K562 (cell line): ENCODE measurements at regions not wholly inside any gene's neighbourhood (a gene's known extent, or its start where the extent isn't known, plus 50 kb on each side); places are given as distances from the start of the nearest gene placed in this dataset.

Source experiments
- ATAC-seq: fragments of 200-7000 bp; cut with Tn5 transposase; 3 replicates; pipeline ENCODE4 v1.9.1; 2020; ENCODE audit warnings: moderate library complexity
- BruUV-seq: library from RNA; stranded (reverse); fragments of 400-500 nt; replicated peaks from 2 replicates; lab custom pipeline; 2021; lab: Mats Ljungman, UMichigan
- CTCF ChIA-PET: fragments of 300-600 bp; formaldehyde crosslinking; extraction: SDS; loops from one replicate; lab custom pipeline; 2021; ENCODE audit warnings: low intra/inter-chr PET ratio; lab: Yijun Ruan, JAX
- POLR2A ChIA-PET: fragments of 300-600, 350-650 bp; sonication (Branson Sonifier 250); formaldehyde crosslinking; extraction: SDS; loops from one replicate; lab custom pipeline; 2021; ENCODE audit warnings: antibody characterized with exemption, inconsistent platforms; lab: Yijun Ruan, JAX
- DNase-seq, 4 experiments: peaks; one replicate each; pipeline versions ENCODE4 v3.0.0 to v3.0.0-alpha.2; 2011 to 2018; ENCODE audit warnings: low spot score in 3 of 4, mixed read lengths in 3 of 4; ENCODE audit errors: extremely low read depth in 1 of 4
- FAIRE-seq: peaks from 2 replicates; lab custom pipeline; 2011; peaks lifted over from hg19 to GRCh38; lab: Jason Lieb, UNC
- H2AFZ ChIP-seq: 2 replicates; pipeline ENCODE4 v1.6.0; 2011; ENCODE audit warnings: low read depth, low read length, control low read depth, inconsistent platforms
- H3K27ac ChIP-seq: fragments of 200-600 bp; 3 replicates; pipeline ENCODE4 v1.8.0; 2011; ENCODE audit warnings: low read depth, mild to moderate bottlenecking, control low read depth, inconsistent platforms, low read length, moderate library complexity, mixed read lengths; ENCODE audit errors: extremely low read depth
- H3K27me3 ChIP-seq, 2 experiments: fragments of 300-600 bp in 1 of 2; 2 replicates in 1 of 2; 3 replicates in 1 of 2; pipeline versions ENCODE4 v1.6.0 to v1.8.0; 2011; ENCODE audit warnings: inconsistent platforms in 2 of 2, low read length in 2 of 2, mild to moderate bottlenecking in 1 of 2, mixed read lengths in 1 of 2, moderate library complexity in 1 of 2; ENCODE audit not compliant: control insufficient read depth in 2 of 2, insufficient read depth in 2 of 2
- H3K36me3 ChIP-seq: fragments of 300-600 bp; 3 replicates; pipeline ENCODE4 v1.8.0; 2011; ENCODE audit warnings: mild to moderate bottlenecking, low read length, inconsistent platforms; ENCODE audit not compliant: control insufficient read depth, insufficient read depth
- H3K4me1 ChIP-seq, 2 experiments: fragments of 200-600 bp in 1 of 2; replicated peaks in 1 of 2; 2 replicates in 1 of 2; 3 replicates in 1 of 2; pipeline versions ENCODE4 v1.5.1 to v1.8.0; 2011; ENCODE audit warnings: inconsistent platforms in 2 of 2, low read length in 2 of 2, mild to moderate bottlenecking in 1 of 2, mixed read lengths in 1 of 2, moderate library complexity in 1 of 2; ENCODE audit not compliant: control insufficient read depth in 2 of 2, insufficient read depth in 2 of 2
- H3K4me2 ChIP-seq: 2 replicates; pipeline ENCODE4 v1.6.1; 2011; ENCODE audit warnings: low read length, control low read depth, inconsistent platforms, mixed read lengths; ENCODE audit not compliant: insufficient read depth
- H3K4me3 ChIP-seq: fragments of 200-600 bp; sonication (generic), shearing (Covaris generic); 2 replicates; pipeline ENCODE4 v1.5.1; 2016; ENCODE audit warnings: control low read depth, inconsistent platforms
- H3K79me2 ChIP-seq: fragments of 200-600 bp; 3 replicates; pipeline ENCODE4 v1.8.0; 2011; ENCODE audit warnings: low read length, inconsistent platforms; ENCODE audit not compliant: control insufficient read depth, insufficient read depth
- H3K9ac ChIP-seq, 2 experiments: 2 replicates each; pipeline versions ENCODE4 v1.6.0 to v1.6.1; 2011; ENCODE audit warnings: low read depth in 2 of 2, low read length in 2 of 2, control low read depth in 1 of 2, inconsistent platforms in 1 of 2, mild to moderate bottlenecking in 1 of 2, mixed read lengths in 1 of 2; ENCODE audit not compliant: insufficient read depth in 1 of 2
- H3K9me1 ChIP-seq: one replicate; pipeline ENCODE4 v1.6.0; 2011; ENCODE audit warnings: inconsistent platforms, mild to moderate bottlenecking, low read length, moderate library complexity; ENCODE audit not compliant: control insufficient read depth, insufficient read depth
- H3K9me3 ChIP-seq: replicated peaks from 2 replicates; pipeline ENCODE4 v1.5.1; 2011; ENCODE audit warnings: low read depth, low read length, inconsistent platforms; ENCODE audit not compliant: control insufficient read depth, insufficient read depth
- H4K20me1 ChIP-seq: replicated peaks from 2 replicates; pipeline ENCODE4 v1.6.1; 2011; ENCODE audit warnings: low read length, inconsistent platforms, mixed read lengths; ENCODE audit not compliant: control insufficient read depth, insufficient read depth
- ARID4B ChIP-seq: sonication (generic); formaldehyde crosslinking; IDR thresholded peaks from 2 replicates; pipeline ENCODE4 v1.8.0; 2022; ENCODE audit warnings: mild to moderate bottlenecking, missing genetic modification reagents
- DLX4 ChIP-seq: fragments of 250-450 bp; sonication (Bioruptor Pico); IDR thresholded peaks from 2 replicates; pipeline ENCODE4 v1.6.1; 2021; ENCODE audit warnings: mild to moderate bottlenecking
- ELK1 ChIP-seq: sonication (generic); formaldehyde crosslinking; IDR thresholded peaks from 2 replicates; pipeline ENCODE4 v1.8.1; 2022; ENCODE audit warnings: missing genetic modification reagents
- KAT2B ChIP-seq: IDR thresholded peaks from one replicate; pipeline ENCODE4 v1.6.1; 2012; ENCODE audit warnings: low read depth, mild to moderate bottlenecking, control low read depth, inconsistent platforms, low read length, moderate library complexity
- NFIX ChIP-seq: fragments of 250-450 bp; sonication (Bioruptor Pico); IDR thresholded peaks from 2 replicates; pipeline ENCODE4 v1.4.0; 2020; ENCODE audit warnings: low read depth, mild to moderate bottlenecking, moderate library complexity
- PHF8 ChIP-seq: fragments of 200-600 bp; sonication (generic); IDR thresholded peaks from 2 replicates; pipeline ENCODE4 v1.6.1; 2012; ENCODE audit warnings: mixed run types, mild to moderate bottlenecking, inconsistent platforms, low read length, moderate library complexity, borderline replicate concordance
- ZFP91 ChIP-seq: sonication (generic); formaldehyde crosslinking; IDR thresholded peaks from 2 replicates; pipeline ENCODE4 v1.8.0; 2022; ENCODE audit warnings: mild to moderate bottlenecking, missing genetic modification reagents
- ZNF445 ChIP-seq: fragments of 250-450 bp; sonication (Bioruptor Pico); IDR thresholded peaks from 2 replicates; pipeline ENCODE4 v1.4.0; 2020; ENCODE audit warnings: low read depth, mild to moderate bottlenecking, moderate library complexity
- ZNF57 ChIP-seq: fragments of 450-650 bp; formaldehyde crosslinking; IDR thresholded peaks from 2 replicates; pipeline ENCODE4 v1.4.0; 2020; ENCODE audit warnings: mild to moderate bottlenecking, moderate library complexity
- ZNF609 ChIP-seq: sonication (generic); formaldehyde crosslinking; IDR thresholded peaks from 2 replicates; pipeline ENCODE4 v1.8.1; 2023; ENCODE audit warnings: missing genetic modification reagents, mild to moderate bottlenecking, borderline replicate concordance
- WGBS: fragments of 100-300 bp; shearing (Covaris generic); methylation state at CpG from one replicate; pipeline ENCODE4 v1.1.6; 2016; ENCODE audit warnings: low coverage, mixed read lengths; ENCODE audit not compliant: insufficient coverage; ENCODE audit errors: missing lambda C conversion rate; 5-methylcytosine and 5-hydroxymethylcytosine counted together
- in situ Hi-C: fragments of 300-500 bp; cut with MboI; formaldehyde crosslinking; loops from 4 replicates; pipeline ENCODE4 v1.15.0; 2018; ENCODE audit warnings: inconsistent platforms, mixed read lengths
- intact Hi-C: fragments of 100-400 bp; cut with micrococcal nuclease; formaldehyde crosslinking; loops from 2 replicates; pipeline ENCODE4 v1.14.2; 2022

GRCh38 chr12:25827747-25828146 is 130.7 kb upstream of the RASSF8 start:
- in situ Hi-C loops: no loop called here
- DNase-seq (no peak), ATAC-seq (no peak), FAIRE-seq (no peak)
- BruUV-seq: no TSS peak
- no peaks in the 10 kb centered on the region for H3K4me1 ChIP-seq
- no peaks in the 10 kb centered on the region for H3K27me3 ChIP-seq
- no peaks in the 10 kb centered on the region for H4K20me1 ChIP-seq
- no peaks in the 10 kb centered on the region for H3K79me2 ChIP-seq
- H3K4me2 ChIP-seq: no peak overlapping the region
- no peaks in the 10 kb centered on the region for H3K9me3 ChIP-seq
- no peaks in the 10 kb centered on the region for H3K9me1 ChIP-seq
- intact Hi-C loops: no loop called here
- POLR2A ChIA-PET: no interaction called here
- H3K9ac ChIP-seq: no peak overlapping the region
- H3K27ac ChIP-seq: no peak overlapping the region
- CTCF ChIA-PET: no interaction called here
- no peak overlapping the region for H2AFZ ChIP-seq
- no peak overlapping the region for H3K4me3 ChIP-seq
- H3K36me3 ChIP-seq: no peaks in the 10 kb centered on the region
- WGBS: 0% methylated on average over 3 of the region's 3 CpGs
- TF ChIP-seq KAT2B (no peak), NFIX (CRISPR knock-in tag) (no peak), PHF8 (no peak), DLX4 (CRISPR knock-in tag) (no peak), ZNF57 (CRISPR knock-in tag) (no peak), ZNF445 (CRISPR knock-in tag) (no peak), ARID4B (CRISPR knock-in tag) (no peak), ZNF609 (no peak), ELK1 (no peak), ZFP91 (CRISPR knock-in tag) (no peak)
